IMR-90 (cell line): ENCODE measurements at regions not wholly inside any gene's neighbourhood (a gene's known extent, or its start where the extent isn't known, plus 50 kb on each side); places are given as distances from the start of the nearest gene placed in this dataset.

Experiments used
- CEBPB ChIP-seq: IDR thresholded peaks from 2 replicates; pipeline ENCODE4 v1.6.1; 2012; ENCODE audit warnings: low read depth, low read length, improper control_type of control experiment
- MAFK ChIP-seq: IDR thresholded peaks from 2 replicates; pipeline ENCODE4 v1.6.1; 2012; ENCODE audit warnings: low read depth, low read length, improper control_type of control experiment
- MAZ ChIP-seq: IDR thresholded peaks from 2 replicates; pipeline ENCODE4 v1.6.1; 2012; ENCODE audit warnings: low read depth, mild to moderate bottlenecking, low read length, improper control_type of control experiment, moderate library complexity, borderline replicate concordance
- MXI1 ChIP-seq: IDR thresholded peaks from 2 replicates; pipeline ENCODE4 v1.6.1; 2012; ENCODE audit warnings: low read depth, mild to moderate bottlenecking, low read length, moderate library complexity, borderline replicate concordance
- POLR2A ChIP-seq: IDR thresholded peaks from 2 replicates; pipeline ENCODE4 v1.6.1; 2012; ENCODE audit warnings: mild to moderate bottlenecking, low read depth, low read length
- RAD21 ChIP-seq: IDR thresholded peaks from 2 replicates; pipeline ENCODE4 v1.6.1; 2012; ENCODE audit warnings: low read length, improper control_type of control experiment
- RFX5 ChIP-seq: IDR thresholded peaks from 2 replicates; pipeline ENCODE4 v1.8.0; 2012; ENCODE audit warnings: low read depth, mild to moderate bottlenecking, low read length, moderate library complexity
- SMC3 ChIP-seq: fragments of 150-350 bp; IDR thresholded peaks from 2 replicates; pipeline ENCODE4 v1.6.1; 2016; ENCODE audit warnings: low read depth, mild to moderate bottlenecking, antibody characterized with exemption, low read length, moderate library complexity
- TF ChIP-seq, protein P1 (sequence below): conservative IDR thresholded peaks from 2 replicates; pipeline ENCODE4 v1.5.1; 2012; ENCODE audit warnings: mild to moderate bottlenecking, low read depth, low read length, improper control_type of control experiment

DNA sequence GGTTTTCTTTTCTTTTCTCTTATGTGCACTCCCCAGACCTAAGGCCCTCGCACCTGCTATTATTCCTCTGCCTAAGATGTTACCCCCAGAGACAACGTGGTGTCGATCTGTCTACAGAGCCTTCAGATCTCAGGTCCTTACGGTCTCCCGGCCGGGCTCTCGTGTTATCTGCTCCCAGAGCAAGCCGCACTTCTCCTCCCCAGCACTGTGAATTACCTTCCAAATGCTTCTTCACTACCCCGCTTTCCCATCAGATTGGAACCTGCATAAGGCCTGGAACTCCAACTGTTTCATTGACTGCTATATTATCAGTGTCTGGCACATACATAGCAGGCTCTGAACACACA, 71.2 kb upstream of the ODC1 start:
- TF ChIP-seq MAFK (no peak), MXI1 (no peak), POLR2A (no peak), RAD21 (no peak), RFX5 (no peak), CEBPB (no peak), MAZ (no peak), SMC3 (no peak)
- TF ChIP-seq, protein P1, sequence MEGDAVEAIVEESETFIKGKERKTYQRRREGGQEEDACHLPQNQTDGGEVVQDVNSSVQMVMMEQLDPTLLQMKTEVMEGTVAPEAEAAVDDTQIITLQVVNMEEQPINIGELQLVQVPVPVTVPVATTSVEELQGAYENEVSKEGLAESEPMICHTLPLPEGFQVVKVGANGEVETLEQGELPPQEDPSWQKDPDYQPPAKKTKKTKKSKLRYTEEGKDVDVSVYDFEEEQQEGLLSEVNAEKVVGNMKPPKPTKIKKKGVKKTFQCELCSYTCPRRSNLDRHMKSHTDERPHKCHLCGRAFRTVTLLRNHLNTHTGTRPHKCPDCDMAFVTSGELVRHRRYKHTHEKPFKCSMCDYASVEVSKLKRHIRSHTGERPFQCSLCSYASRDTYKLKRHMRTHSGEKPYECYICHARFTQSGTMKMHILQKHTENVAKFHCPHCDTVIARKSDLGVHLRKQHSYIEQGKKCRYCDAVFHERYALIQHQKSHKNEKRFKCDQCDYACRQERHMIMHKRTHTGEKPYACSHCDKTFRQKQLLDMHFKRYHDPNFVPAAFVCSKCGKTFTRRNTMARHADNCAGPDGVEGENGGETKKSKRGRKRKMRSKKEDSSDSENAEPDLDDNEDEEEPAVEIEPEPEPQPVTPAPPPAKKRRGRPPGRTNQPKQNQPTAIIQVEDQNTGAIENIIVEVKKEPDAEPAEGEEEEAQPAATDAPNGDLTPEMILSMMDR: no peak
